ENCODE measurements at regions not wholly inside any gene's neighbourhood (a gene's known extent, or its start where the extent isn't known, plus 50 kb on each side); places are given as distances from the start of the nearest gene placed in this dataset.
"Not testable (repeated sequence)": the region's sequence is repeated elsewhere in the genome, so short reads cannot be mapped to it uniquely, and the experiment has no call there.

DNA sequence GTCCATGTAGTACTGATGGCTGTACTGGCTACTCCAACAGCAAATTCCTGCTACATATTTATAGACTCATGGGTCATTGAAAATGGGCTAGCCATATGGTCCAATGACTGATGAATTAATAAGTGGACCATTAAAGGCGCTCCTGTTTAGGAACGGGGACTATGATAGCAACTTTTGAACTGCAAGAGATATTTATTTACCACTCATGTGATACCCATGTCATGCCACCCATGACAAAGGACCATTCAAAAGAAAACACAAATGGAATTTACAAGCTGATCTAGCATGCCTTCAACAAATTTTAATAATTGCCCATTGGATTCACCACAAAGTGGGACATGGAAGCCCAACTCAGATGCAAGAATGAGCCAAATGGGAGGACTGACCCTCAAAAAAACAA is 240.0 kb upstream of the GALNTL6 start:
- in situ Hi-C loops (cut with HindIII; ENCODE audit: low pct_unique_long_range_greater_than_20kb, low sequenced_read_pairs), result no loop called here
- no peak for DNase-seq (ENCODE audit: low read depth)

DNA sequence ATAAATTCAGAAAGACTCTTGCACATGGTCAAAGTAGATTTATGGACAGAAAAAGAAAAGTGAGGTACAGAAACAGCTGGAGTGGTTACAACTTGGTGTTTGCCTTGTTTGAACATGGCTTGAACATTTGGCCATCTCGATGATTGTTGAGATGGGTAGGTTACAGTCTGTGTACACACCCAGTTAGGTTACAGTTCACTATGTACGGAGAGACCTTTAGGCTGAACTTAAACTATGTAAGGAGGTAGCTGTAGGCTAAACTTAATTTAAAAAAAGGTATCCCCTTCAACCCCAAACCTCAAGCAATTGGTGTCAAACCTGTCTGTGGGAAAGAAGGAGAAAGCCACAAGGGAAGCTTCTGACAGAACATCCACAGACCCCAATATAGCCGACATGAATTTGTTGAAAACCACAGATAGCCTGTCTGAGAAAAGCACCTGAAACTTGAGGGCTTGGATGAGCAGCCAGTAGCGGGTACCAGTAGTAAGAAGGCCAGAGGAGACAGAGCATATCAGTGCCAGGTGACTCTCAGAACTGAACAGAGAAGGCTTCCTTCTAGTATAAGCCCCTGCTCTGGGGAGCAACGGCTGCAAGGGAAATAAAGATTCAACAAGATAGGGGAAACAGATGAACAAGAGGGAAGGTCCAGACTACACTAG is 247.9 kb upstream of the GALNTL6 start:
- in situ Hi-C loops (cut with HindIII; ENCODE audit: low pct_unique_long_range_greater_than_20kb, low sequenced_read_pairs), result no loop called here
- no peak for DNase-seq (ENCODE audit: low read depth)

DNA sequence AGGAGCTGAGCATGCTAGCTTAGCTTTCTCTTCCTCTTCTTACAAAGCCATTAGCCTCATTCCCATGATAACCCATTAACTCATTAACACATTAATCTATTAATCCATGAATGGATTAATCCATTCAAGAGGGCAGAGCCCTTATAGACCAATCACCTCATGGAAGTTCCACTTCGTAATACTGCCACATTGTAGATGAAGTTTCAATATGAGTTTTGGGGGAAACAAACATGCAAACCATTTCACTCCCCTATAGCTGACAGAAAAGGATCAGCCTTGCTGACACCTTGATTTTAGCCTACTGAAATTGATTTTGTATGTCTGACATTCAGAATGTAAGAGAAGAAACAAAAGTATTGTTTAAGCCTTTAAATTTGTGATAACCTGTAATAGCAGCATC is 251.8 kb upstream of the GALNTL6 start:
- DNase-seq (ENCODE audit: low read depth), result no peak
- in situ Hi-C loops (cut with HindIII; ENCODE audit: low pct_unique_long_range_greater_than_20kb, low sequenced_read_pairs), result no loop called here

GRCh38 chr4:171553961-171554360 is 259.2 kb upstream of the GALNTL6 start:
- in situ Hi-C loops (cut with HindIII; ENCODE audit: low pct_unique_long_range_greater_than_20kb, low sequenced_read_pairs), result no loop called here
- no peak for DNase-seq (ENCODE audit: low read depth)

DNA sequence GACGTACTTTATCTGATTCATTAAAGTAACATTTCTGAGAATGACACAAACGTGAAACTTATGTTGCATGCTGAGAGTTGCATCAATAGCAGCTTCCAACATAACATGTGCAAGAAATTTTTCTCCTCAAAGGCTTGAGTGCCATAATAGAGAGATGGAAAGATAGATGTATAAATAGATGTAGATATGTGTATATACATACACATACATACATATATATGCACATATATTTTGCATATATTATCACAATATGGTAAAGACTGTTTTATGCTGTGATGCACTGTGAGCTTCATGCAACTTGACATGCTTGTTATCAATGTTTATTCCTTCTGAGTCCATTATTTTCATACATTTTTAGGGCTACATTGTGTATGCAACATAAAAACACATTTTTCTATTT is 270.6 kb upstream of the GALNTL6 start:
- in situ Hi-C loops (cut with HindIII; ENCODE audit: low pct_unique_long_range_greater_than_20kb, low sequenced_read_pairs), result no loop called here
- no peak for DNase-seq (ENCODE audit: low read depth)

DNA sequence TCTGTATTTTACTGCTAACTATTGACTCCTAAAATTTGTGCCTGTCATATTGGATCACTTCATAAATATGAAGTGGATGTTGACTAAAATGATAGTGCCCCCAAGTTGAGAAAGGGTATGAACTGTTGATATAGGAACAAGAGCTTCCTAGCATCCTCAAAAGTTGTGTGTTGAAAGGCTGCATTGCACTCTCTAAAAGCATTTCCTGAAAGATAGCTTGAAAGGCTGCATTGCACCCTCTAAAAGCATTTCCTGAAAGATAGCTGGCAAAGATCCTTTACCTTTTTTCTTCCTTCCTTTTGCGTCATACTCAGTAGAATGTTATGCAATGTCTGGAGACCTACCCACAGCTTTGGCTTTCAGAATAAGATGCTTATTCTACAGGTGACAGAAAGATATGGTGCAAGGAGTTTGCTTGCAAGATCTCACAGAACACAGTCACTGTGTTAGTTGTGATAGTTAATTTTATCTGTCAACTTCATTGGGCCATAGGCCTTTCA is 274.6 kb upstream of the GALNTL6 start:
- no peak for DNase-seq (ENCODE audit: low read depth)

GRCh38 chr4:171534391-171534790 is 278.8 kb upstream of the GALNTL6 start:
- DNase-seq (ENCODE audit: low read depth), result no peak
- in situ Hi-C loops (cut with HindIII; ENCODE audit: low pct_unique_long_range_greater_than_20kb, low sequenced_read_pairs), result no loop called here

More for the DNA sequence above, 274.6 kb upstream of the GALNTL6 start:
- in situ Hi-C loops (cut with HindIII; ENCODE audit: low pct_unique_long_range_greater_than_20kb, low sequenced_read_pairs), result no loop called here

DNA sequence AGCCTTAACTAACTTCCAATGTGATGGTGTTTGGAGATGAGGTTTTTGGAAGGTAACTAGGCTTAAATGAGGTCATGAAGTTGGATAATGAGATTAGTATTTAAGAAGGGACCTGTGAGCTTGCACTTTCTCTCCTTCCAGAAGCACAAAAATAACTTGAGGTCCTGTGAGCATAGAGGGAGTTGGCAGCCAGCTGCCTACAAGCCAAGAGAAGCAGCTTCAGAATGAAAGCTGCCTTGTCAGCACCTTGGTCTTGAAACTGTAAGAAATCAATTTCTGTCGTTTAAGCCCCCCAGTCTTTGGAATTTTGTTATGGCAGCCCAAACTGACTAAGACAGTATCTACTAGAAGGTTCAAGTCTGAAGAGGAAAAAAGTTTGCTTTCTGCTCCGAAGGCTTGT is 280.2 kb upstream of the GALNTL6 start:
- in situ Hi-C loops (cut with HindIII; ENCODE audit: low pct_unique_long_range_greater_than_20kb, low sequenced_read_pairs), result no loop called here
- no peak for DNase-seq (ENCODE audit: low read depth)

DNA sequence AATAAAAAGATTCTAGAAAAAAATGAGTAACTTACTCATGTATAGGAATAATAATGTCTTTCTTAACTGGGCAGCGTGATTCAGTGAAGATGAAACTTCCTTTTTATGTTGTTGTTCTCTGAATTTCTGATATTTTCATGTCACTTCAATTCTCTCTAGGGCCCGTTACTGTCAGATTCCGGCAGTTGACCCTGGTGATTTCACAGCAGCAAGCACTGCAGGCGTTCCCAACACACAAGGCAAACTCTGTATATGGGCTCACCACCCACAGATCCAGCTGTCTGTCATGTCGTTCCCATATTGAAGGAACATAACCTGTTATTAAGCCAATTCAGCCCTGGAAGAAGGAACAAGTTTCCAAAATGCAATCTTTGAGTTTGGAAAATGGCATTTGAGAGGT is 288.3 kb upstream of the GALNTL6 start:
- in situ Hi-C loops (cut with HindIII; ENCODE audit: low pct_unique_long_range_greater_than_20kb, low sequenced_read_pairs), result no loop called here

DNA sequence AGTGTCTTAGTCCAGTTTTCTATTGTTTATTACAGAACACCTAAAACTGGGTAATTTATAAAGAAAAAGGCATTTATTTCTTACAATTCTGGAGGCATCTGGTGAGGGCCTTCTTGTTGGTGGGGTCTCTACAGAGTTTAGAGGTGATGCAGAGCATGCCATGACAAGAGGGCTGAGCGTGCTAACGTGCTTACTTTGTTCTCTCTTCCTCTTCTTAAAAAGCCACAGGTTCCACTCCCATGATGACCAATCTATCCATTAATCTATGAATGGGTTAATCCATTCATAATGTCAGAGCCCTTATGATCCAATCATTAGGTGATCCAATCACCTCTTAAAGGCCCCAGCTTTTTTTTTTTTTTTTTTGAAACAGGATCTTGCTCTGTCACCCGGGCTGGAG is 291.5 kb upstream of the GALNTL6 start:
- no peak for DNase-seq (ENCODE audit: low read depth)
- in situ Hi-C loops (cut with HindIII; ENCODE audit: low pct_unique_long_range_greater_than_20kb, low sequenced_read_pairs), result no loop called here

More for the DNA sequence above, 288.3 kb upstream of the GALNTL6 start:
- DNase-seq (ENCODE audit: low read depth), result no peak

- in situ Hi-C loops (cut with HindIII; ENCODE audit: low pct_unique_long_range_greater_than_20kb, low sequenced_read_pairs), result no loop called here
- no peak for DNase-seq (ENCODE audit: low read depth)
These were observed 293.7 kb upstream of the GALNTL6 start for GRCh38 chr4:171519457-171519856.

DNA sequence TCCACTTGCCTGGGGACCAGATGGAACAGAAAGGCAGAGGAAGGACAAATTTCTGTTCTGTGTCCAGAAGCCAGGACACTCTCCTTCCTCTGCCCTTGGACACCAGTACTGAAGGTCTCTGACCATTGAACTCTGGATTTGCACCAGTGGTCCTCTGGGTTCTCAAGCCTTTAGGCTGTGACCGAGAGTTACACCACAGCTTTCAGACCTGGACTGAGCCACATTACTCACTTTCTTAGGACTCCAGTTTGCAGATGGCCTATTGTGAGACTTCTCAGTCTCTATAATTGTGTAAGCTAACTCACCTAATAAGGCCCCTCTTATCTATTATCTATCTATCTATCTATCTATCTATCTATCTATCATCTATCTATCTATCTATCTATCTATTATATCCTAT is 295.3 kb upstream of the GALNTL6 start:
- in situ Hi-C loops (cut with HindIII; ENCODE audit: low pct_unique_long_range_greater_than_20kb, low sequenced_read_pairs), result no loop called here
- no peak for DNase-seq (ENCODE audit: low read depth)

GRCh38 chr4:171516694-171517093 is 296.5 kb upstream of the GALNTL6 start:
- no peak for DNase-seq (ENCODE audit: low read depth)
- in situ Hi-C loops (cut with HindIII; ENCODE audit: low pct_unique_long_range_greater_than_20kb, low sequenced_read_pairs), result no loop called here

DNA sequence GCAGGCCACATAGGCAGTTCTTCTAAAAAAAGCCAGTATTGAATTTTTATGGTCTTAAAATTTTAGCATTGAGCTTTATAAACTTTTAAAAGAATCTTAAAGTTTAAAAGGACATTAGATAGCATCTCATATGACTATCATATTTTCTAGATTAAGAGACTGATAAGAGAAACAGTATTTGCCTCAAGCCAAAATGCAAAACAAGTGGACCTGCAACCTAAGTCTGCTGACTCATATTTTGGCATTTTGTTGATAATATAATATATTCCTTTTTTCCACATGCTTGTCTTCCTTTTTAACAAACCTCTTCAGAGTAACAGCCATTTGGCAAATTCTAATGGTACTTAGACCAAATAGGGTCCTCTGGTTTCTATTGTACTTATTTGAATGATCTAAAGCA is 328.5 kb upstream of the GALNTL6 start:
- in situ Hi-C loops (cut with HindIII; ENCODE audit: low pct_unique_long_range_greater_than_20kb, low sequenced_read_pairs), result no loop called here

GRCh38 chr4:171478181-171478580 is 335.0 kb upstream of the GALNTL6 start:
- DNase-seq (ENCODE audit: low read depth), result no peak
- in situ Hi-C loops (cut with HindIII; ENCODE audit: low pct_unique_long_range_greater_than_20kb, low sequenced_read_pairs), result no loop called here

More for the DNA sequence above, 328.5 kb upstream of the GALNTL6 start:
- no peak for DNase-seq (ENCODE audit: low read depth)

GRCh38 chr4:171475111-171475510 is 338.1 kb upstream of the GALNTL6 start:
- in situ Hi-C loops (cut with HindIII; ENCODE audit: low pct_unique_long_range_greater_than_20kb, low sequenced_read_pairs), result not testable (repeated sequence)

DNA sequence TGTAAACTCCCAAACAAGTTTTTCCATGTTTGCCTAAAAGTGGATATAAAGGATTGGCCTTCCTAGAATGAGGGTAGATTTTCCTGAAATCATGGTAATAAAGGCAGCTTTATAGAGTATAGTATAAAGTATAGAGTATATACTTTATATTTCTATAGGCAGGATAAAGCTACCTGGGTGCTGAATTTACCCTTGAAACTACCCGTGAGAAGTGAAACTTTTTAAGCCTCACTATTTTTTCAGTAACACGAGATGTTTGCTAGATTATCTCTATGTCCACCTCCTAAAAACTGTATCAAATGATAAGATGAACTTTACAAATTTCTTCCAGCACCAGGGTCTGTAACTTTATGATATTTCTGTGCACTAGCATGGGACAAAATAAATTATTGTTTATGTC is 340.0 kb upstream of the GALNTL6 start:
- in situ Hi-C loops (cut with HindIII; ENCODE audit: low pct_unique_long_range_greater_than_20kb, low sequenced_read_pairs), result no loop called here
- no peak for DNase-seq (ENCODE audit: low read depth)

More at GRCh38 chr4:171475111-171475510, 338.1 kb upstream of the GALNTL6 start:
- not testable (repeated sequence) for DNase-seq (ENCODE audit: low read depth)

DNA sequence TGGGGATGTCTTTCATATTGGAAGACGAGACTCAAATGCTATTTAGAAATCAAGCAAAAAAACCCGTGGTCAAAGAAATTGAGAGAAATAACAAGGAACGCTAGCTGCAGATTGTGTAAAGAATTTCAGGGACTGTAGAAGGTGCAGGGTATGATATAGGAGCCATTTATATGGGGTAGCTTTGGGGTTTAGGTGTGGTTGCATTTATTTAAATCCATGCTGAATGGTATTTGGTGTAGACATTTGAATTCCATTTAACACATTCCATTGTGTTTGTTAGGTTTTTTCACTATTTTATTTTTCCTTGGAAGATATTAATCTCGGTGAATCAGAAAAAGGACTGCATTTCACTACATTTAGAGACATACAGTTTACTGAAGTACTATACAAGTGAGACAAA is 341.0 kb upstream of the GALNTL6 start:
- DNase-seq (ENCODE audit: low read depth), result no peak
- in situ Hi-C loops (cut with HindIII; ENCODE audit: low pct_unique_long_range_greater_than_20kb, low sequenced_read_pairs), result no loop called here

DNA sequence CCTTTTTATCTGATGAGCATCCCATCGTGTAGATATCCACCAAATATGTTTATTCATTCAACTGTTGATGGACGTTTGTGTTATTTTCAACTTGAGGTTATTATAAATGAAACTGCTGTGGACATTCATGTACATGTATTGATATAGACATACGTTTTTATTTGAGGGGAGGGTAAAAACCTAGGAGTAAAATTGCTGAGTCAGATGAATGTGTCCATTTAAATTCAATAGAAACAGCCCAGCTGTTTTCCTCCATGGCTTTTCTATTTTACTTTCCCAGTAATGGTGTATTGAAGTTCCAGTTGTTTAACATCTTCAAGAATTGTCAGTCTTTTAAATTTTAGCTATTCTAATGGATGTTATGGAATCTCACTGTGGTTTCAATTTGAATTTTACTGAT is 348.7 kb upstream of the GALNTL6 start:
- DNase-seq (ENCODE audit: low read depth), result no peak
- in situ Hi-C loops (cut with HindIII; ENCODE audit: low pct_unique_long_range_greater_than_20kb, low sequenced_read_pairs), result no loop called here

DNA sequence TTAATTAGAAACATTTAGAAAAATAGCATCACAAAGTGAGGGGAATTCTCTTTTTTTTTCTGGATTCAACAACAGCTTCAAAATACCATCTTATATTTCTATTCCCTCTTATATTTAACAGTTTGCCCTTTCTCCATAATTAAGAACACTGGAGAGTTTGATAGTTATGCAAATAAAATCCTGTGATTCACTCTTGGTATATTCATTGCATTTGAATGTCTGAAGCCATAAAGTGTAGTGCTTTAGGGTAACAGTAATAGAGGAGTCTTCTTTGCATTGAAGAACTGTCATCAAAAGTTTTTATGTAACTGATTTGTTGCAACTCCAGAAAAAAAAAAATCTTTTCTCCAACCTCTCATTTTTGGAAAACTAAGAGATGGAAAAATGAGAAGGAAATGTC is 352.0 kb upstream of the GALNTL6 start:
- DNase-seq (ENCODE audit: low read depth), result no peak
- in situ Hi-C loops (cut with HindIII; ENCODE audit: low pct_unique_long_range_greater_than_20kb, low sequenced_read_pairs), result no loop called here

Measured in Caki2 (cell line).